DOHH2 (cell line): ENCODE measurements at regions not wholly inside any gene's neighbourhood (a gene's known extent, or its start where the extent isn't known, plus 50 kb on each side); places are given as distances from the start of the nearest gene placed in this dataset.

ENCODE experiments used
- H3F3A ChIP-seq: fragments of 200-600 bp; sonication (generic), shearing (Covaris generic); 2 replicates; pipeline ENCODE4 v1.6.0; 2016; ENCODE audit warnings: antibody characterized with exemption, mild to moderate bottlenecking; ENCODE audit not compliant: control insufficient read depth, insufficient read depth
- H3K27ac ChIP-seq: fragments of 200-600 bp; sonication (generic); 2 replicates; pipeline ENCODE4 v1.5.1; 2014; ENCODE audit warnings: low read depth, mild to moderate bottlenecking, low read length, moderate library complexity
- H3K27me3 ChIP-seq: fragments of 200-600 bp; sonication (generic); 2 replicates; pipeline ENCODE4 v1.6.1; 2014; ENCODE audit warnings: mild to moderate bottlenecking, low read length, mixed read lengths; ENCODE audit not compliant: control insufficient read depth
- H3K36me3 ChIP-seq: fragments of 200-600 bp; sonication (generic); 2 replicates; pipeline ENCODE4 v1.6.1; 2014; ENCODE audit warnings: mild to moderate bottlenecking, low read length, moderate library complexity, mixed read lengths; ENCODE audit not compliant: control insufficient read depth
- H3K4me1 ChIP-seq: fragments of 200-600 bp; sonication (generic); 2 replicates; pipeline ENCODE4 v1.6.1; 2014; ENCODE audit warnings: mild to moderate bottlenecking, low read length, mixed read lengths; ENCODE audit not compliant: control insufficient read depth
- H3K4me2 ChIP-seq: fragments of 200-600 bp; sonication (generic); 2 replicates; pipeline ENCODE4 v1.6.0; 2014; ENCODE audit warnings: mild to moderate bottlenecking, low read length, moderate library complexity
- H3K4me3 ChIP-seq: fragments of 200-600 bp; sonication (generic); 2 replicates; pipeline ENCODE4 v1.5.1; 2014; ENCODE audit warnings: mild to moderate bottlenecking, low read length, mixed read lengths
- H3K79me2 ChIP-seq: fragments of 200-600 bp; sonication (generic); 2 replicates; pipeline ENCODE4 v1.6.1; 2014; ENCODE audit warnings: mild to moderate bottlenecking, low read length, mixed read lengths; ENCODE audit not compliant: control insufficient read depth
- H3K9me2 ChIP-seq: fragments of 200-600 bp; sonication (generic); replicated peaks from 2 replicates; pipeline ENCODE4 v1.6.1; 2014; ENCODE audit warnings: mild to moderate bottlenecking, low read length, mixed read lengths; ENCODE audit not compliant: control insufficient read depth
- H3K9me3 ChIP-seq: fragments of 200-600 bp; sonication (generic); 2 replicates; pipeline ENCODE4 v1.6.1; 2014; ENCODE audit warnings: antibody characterized with exemption, low read length, mixed read lengths; ENCODE audit not compliant: control insufficient read depth, insufficient read depth
- H4K20me1 ChIP-seq: fragments of 200-600 bp; sonication (generic); 2 replicates; pipeline ENCODE4 v1.6.0; 2014; ENCODE audit warnings: low read depth, mild to moderate bottlenecking, antibody characterized with exemption, low read length, moderate library complexity; ENCODE audit not compliant: control insufficient read depth, insufficient read depth
- EZH2phosphoT487 ChIP-seq: fragments of 200-600 bp; sonication (generic); IDR thresholded peaks from 2 replicates; pipeline ENCODE4 v1.6.1; 2017; ENCODE audit warnings: borderline replicate concordance, mild to moderate bottlenecking, antibody characterized with exemption, low read length, moderate library complexity, mixed read lengths
- TF ChIP-seq, protein P1 (sequence below): fragments of 200-600 bp; sonication (generic); IDR thresholded peaks from one replicate; pipeline ENCODE4 v1.5.1; 2014; ENCODE audit warnings: antibody characterized with exemption, mild to moderate bottlenecking, low read depth, low read length; ENCODE audit not compliant: poor library complexity, severe bottlenecking

DNA sequence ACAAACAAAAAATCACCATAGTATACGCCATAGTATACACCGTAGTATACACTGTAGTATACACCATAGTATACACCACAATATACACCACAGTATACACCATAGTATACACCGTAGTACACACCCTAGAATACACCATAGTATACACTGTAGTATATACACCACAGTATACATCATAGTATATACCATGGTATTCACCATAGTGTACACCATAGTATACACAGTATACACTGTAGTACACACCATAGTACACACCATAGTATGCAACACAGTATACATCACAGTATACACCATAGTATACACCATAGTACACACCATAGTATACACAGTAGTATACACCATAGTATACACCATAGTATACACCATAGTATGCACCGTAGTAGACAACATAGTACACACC, 157.6 kb upstream of the ADARB2 start:
- no peak overlapping the region for H3K4me2 ChIP-seq
- no peak overlapping the region for H3K4me3 ChIP-seq
- TF ChIP-seq EZH2phosphoT487, result no peak
- TF ChIP-seq, protein P1, sequence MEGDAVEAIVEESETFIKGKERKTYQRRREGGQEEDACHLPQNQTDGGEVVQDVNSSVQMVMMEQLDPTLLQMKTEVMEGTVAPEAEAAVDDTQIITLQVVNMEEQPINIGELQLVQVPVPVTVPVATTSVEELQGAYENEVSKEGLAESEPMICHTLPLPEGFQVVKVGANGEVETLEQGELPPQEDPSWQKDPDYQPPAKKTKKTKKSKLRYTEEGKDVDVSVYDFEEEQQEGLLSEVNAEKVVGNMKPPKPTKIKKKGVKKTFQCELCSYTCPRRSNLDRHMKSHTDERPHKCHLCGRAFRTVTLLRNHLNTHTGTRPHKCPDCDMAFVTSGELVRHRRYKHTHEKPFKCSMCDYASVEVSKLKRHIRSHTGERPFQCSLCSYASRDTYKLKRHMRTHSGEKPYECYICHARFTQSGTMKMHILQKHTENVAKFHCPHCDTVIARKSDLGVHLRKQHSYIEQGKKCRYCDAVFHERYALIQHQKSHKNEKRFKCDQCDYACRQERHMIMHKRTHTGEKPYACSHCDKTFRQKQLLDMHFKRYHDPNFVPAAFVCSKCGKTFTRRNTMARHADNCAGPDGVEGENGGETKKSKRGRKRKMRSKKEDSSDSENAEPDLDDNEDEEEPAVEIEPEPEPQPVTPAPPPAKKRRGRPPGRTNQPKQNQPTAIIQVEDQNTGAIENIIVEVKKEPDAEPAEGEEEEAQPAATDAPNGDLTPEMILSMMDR, result no peak
- H3K4me1 ChIP-seq, result no peaks in the 10 kb centered on the region
- no peaks in the 10 kb centered on the region for H4K20me1 ChIP-seq
- no peak overlapping the region for H3K27ac ChIP-seq
- H3K9me2 ChIP-seq, result no peaks in the 10 kb centered on the region
- H3F3A ChIP-seq, result no peaks in the 10 kb centered on the region
- H3K36me3 ChIP-seq, result no peaks in the 10 kb centered on the region
- no peaks in the 10 kb centered on the region for H3K9me3 ChIP-seq
- H3K27me3 ChIP-seq, result no peaks in the 10 kb centered on the region
- H3K79me2 ChIP-seq, result no peaks in the 10 kb centered on the region

- no peaks in the 10 kb centered on the region for H3K79me2 ChIP-seq
- no peaks in the 10 kb centered on the region for H3K4me1 ChIP-seq
- no peak overlapping the region for H3K4me2 ChIP-seq
- H3K4me3 ChIP-seq, result no peak overlapping the region
- no peaks in the 10 kb centered on the region for H4K20me1 ChIP-seq
- no peak overlapping the region for H3K27ac ChIP-seq
- H3K36me3 ChIP-seq, result no peaks in the 10 kb centered on the region
- no peaks in the 10 kb centered on the region for H3K27me3 ChIP-seq
- no peak for TF ChIP-seq EZH2phosphoT487
- TF ChIP-seq, protein P1, result no peak
- no peaks in the 10 kb centered on the region for H3F3A ChIP-seq
- H3K9me3 ChIP-seq, result no peaks in the 10 kb centered on the region
- H3K9me2 ChIP-seq, result no peaks in the 10 kb centered on the region
Measured at GRCh38 chr10:1893941-1894340, 156.6 kb upstream of the ADARB2 start.

- Histone ChIP-seq H3K4me2 (no peak overlapping the region), H3F3A (no peaks in the 10 kb centered on the region), H3K27ac (no peak overlapping the region), H3K4me1 (no peaks in the 10 kb centered on the region), H3K9me2 (no peaks in the 10 kb centered on the region), H3K4me3 (no peak overlapping the region), H3K36me3 (no peaks in the 10 kb centered on the region), H3K27me3 (no peaks in the 10 kb centered on the region), H4K20me1 (no peaks in the 10 kb centered on the region), H3K79me2 (no peaks in the 10 kb centered on the region), H3K9me3 (no peaks in the 10 kb centered on the region)
- TF ChIP-seq EZH2phosphoT487, result no peak
- TF ChIP-seq, protein P1, result no peak
Measured at GRCh38 chr10:1886039-1886438, 148.7 kb upstream of the ADARB2 start.

DNA sequence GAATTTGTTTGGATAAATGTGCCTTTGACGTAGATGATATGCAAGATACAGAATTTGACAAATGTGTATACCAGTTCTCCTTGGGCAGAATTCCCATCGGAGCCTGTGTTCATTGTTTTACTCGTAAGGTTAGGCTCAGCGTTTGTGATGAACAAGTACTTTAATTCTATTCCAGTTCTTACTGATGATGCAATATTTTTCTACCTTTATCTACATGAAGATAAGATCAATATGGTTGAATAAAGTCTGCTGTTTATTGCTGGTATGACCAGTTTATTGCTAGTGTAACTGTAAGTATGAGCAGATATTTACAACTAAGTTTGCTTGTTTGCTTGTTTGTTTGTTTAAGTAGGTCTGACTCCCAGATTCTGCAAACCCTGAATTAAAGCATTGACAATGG, 145.4 kb upstream of the ADARB2 start:
- Histone ChIP-seq H4K20me1 (no peaks in the 10 kb centered on the region), H3K9me2 (no peaks in the 10 kb centered on the region), H3K9me3 (no peaks in the 10 kb centered on the region), H3F3A (no peaks in the 10 kb centered on the region), H3K4me3 (no peak overlapping the region), H3K36me3 (no peaks in the 10 kb centered on the region), H3K79me2 (no peaks in the 10 kb centered on the region), H3K4me1 (no peaks in the 10 kb centered on the region), H3K27me3 (no peaks in the 10 kb centered on the region), H3K27ac (no peak overlapping the region), H3K4me2 (no peak overlapping the region)
- TF ChIP-seq EZH2phosphoT487, result no peak
- TF ChIP-seq, protein P1, result no peak
